Heart right ventricle (tissue), 16 donors: ENCODE measurements at regions not wholly inside any gene's neighbourhood (a gene's known extent, or its start where the extent isn't known, plus 50 kb on each side); places are given as distances from the start of the nearest gene placed in this dataset.

Experiments
- ATAC-seq, 8 donors: fragments of 200-7000 bp; cut with Tn5 transposase; one replicate each; pipeline ENCODE4 v1.9.1; 2020; ENCODE audit warnings: mild to moderate bottlenecking in 8 of 8, moderate library complexity in 8 of 8, moderate number of reproducible peaks in 1 of 8
- DNase-seq, 2 donors: peaks; one replicate each; pipeline ENCODE4 v3.0.0-alpha.2; 2020
- H3K27ac ChIP-seq, 10 donors: fragments of 200-600 bp; sonication (generic) in 2 of 10; one replicate each; pipeline versions ENCODE4 v1.5.0 to v1.8.0; 2020 to 2022; ENCODE audit warnings: mild to moderate bottlenecking in 3 of 10
- H3K27me3 ChIP-seq, 7 donors: fragments of 200-600 bp; one replicate each; pipeline ENCODE4 v1.8.0; 2021 to 2022; ENCODE audit warnings: mild to moderate bottlenecking in 2 of 7
- H3K36me3 ChIP-seq, 9 donors: fragments of 200-600 bp; sonication (generic) in 1 of 9; one replicate each; pipeline versions ENCODE4 v1.5.0 to v1.8.0; 2020 to 2022; ENCODE audit warnings: mild to moderate bottlenecking in 2 of 9
- H3K4me1 ChIP-seq, 9 donors: fragments of 200-600 bp; sonication (generic) in 1 of 9; one replicate each; pipeline versions ENCODE4 v1.5.0 to v1.8.0; 2020 to 2022; ENCODE audit warnings: mild to moderate bottlenecking in 4 of 9
- H3K4me3 ChIP-seq, 10 donors: fragments of 200-600 bp; sonication (generic) in 2 of 10; one replicate each; pipeline versions ENCODE4 v1.5.0 to v1.8.0; 2020 to 2022; ENCODE audit warnings: mild to moderate bottlenecking in 7 of 10, moderate library complexity in 2 of 10
- H3K9me3 ChIP-seq, 11 donors: fragments of 200-600 bp in 10 of 11; sonication (generic) in 2 of 11; one replicate each; pipeline versions ENCODE4 v1.5.0 to v1.8.0; 2013 to 2022; ENCODE audit warnings: mild to moderate bottlenecking in 2 of 11, control low read depth in 1 of 11, moderate library complexity in 1 of 11
- WGBS, 2 donors: extraction: QIAGEN DNeasy Blood & Tissue Kit; methylation state at CpG; one replicate each; pipeline ENCODE4 v1.1.7; 2013; ENCODE audit warnings: inconsistent platforms in 1 of 2; 5-methylcytosine and 5-hydroxymethylcytosine counted together
- intact Hi-C, 10 donors: fragments of 100-400 bp; cut with DNase I; formaldehyde crosslinking; loops; one replicate each; pipeline versions ENCODE4 v1.11.1 to v1.14.2; 2022
- TF ChIP-seq, protein P1 (sequence below), 9 donors: fragments of 200-600 bp; sonication (generic) in 2 of 9; IDR thresholded peaks; one replicate each; pipeline versions ENCODE4 v1.5.0 to v1.8.0; 2021 to 2022; ENCODE audit warnings: antibody characterized with exemption in 9 of 9, mild to moderate bottlenecking in 5 of 9, moderate library complexity in 1 of 9
- donor health status: Arrhythmogenic right ventricular cardiomyopathy.
- donor health status: ischemic (EF 13 %, LVEDD 7.1; RV severe dilation, severe dysfunction).
- donor health status: healthy with polysubstance abuse.
- donor health status: DM: no; HTN: yes; CAD: no.
- donor health status: DM: no; HTN: no; CAD: no.
- donor health status: ischemic (EF 25% LVEDD 6.9; RV normal size, moderate dysfunction).
- donor health status: ischemic (EF 25% LVEDD 5.7; RV mildly dilated, moderate dysfunction).
- donor health status: healthy.
- donor health status: DM: yes; HTN: yes; CAD: no.
- donor health status: Ischemic cardiomyopathy.
- donor health status: ischemic (EF 35%, LVEDD 5.7; RV mildly dilated, moderate dysfunction).
- donor health status: nonischemic (EF 11% LVEDD 7.7; RV severe dilation, severe dysfunction).
- donor health status: DM: yes; HTN: yes; CAD: no.
- donor health status: PGD.
- donor health status: ischemic (EF 29% LVEDD 5.4; RV normal size, mild dysfunction).
- donor health status: nonischemic (EF 23%, LVEDD 6.1; RV moderate dilation, normal function).

DNA sequence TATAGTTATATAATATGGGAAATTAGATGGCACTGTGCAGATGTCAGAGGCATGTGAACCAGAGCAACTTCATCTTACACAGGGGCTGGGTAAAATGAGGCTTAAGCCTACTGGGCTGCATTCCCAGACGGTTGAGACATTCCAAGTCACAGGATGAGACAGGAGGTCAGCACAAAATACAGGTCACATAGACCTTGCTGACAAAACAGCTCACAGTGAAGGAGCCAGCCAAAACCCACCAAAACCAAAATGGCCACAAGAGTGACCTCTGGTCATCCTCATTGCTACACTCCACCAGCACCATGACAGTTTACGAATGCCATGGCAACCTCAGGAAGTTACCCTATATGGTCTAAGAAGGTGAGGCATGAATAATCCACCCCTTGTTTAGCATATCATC lies 479.4 kb downstream of the TLR4 start:
- WGBS, 2 donors = 78 to 91% methylated on average over 2 of the region's 2 CpGs
- intact Hi-C loops = no loop called here
- H3K9me3 ChIP-seq = peaks cover 0 to 4% (median 0%) of the 10 kb centered on the region in 11 donors
- no peaks in the 10 kb centered on the region for H3K4me1 ChIP-seq
- no peak overlapping the region for H3K4me3 ChIP-seq
- ATAC-seq (no peak), DNase-seq (no peak)
- H3K27ac ChIP-seq = no peak overlapping the region
- TF ChIP-seq, protein P1, sequence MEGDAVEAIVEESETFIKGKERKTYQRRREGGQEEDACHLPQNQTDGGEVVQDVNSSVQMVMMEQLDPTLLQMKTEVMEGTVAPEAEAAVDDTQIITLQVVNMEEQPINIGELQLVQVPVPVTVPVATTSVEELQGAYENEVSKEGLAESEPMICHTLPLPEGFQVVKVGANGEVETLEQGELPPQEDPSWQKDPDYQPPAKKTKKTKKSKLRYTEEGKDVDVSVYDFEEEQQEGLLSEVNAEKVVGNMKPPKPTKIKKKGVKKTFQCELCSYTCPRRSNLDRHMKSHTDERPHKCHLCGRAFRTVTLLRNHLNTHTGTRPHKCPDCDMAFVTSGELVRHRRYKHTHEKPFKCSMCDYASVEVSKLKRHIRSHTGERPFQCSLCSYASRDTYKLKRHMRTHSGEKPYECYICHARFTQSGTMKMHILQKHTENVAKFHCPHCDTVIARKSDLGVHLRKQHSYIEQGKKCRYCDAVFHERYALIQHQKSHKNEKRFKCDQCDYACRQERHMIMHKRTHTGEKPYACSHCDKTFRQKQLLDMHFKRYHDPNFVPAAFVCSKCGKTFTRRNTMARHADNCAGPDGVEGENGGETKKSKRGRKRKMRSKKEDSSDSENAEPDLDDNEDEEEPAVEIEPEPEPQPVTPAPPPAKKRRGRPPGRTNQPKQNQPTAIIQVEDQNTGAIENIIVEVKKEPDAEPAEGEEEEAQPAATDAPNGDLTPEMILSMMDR (IDR thresholded peaks at IDR 0.05) = no peak
- H3K36me3 ChIP-seq = no peaks in the 10 kb centered on the region
- H3K27me3 ChIP-seq = peaks cover 0 to 6% (median 0%) of the 10 kb centered on the region in 7 donors

DNA sequence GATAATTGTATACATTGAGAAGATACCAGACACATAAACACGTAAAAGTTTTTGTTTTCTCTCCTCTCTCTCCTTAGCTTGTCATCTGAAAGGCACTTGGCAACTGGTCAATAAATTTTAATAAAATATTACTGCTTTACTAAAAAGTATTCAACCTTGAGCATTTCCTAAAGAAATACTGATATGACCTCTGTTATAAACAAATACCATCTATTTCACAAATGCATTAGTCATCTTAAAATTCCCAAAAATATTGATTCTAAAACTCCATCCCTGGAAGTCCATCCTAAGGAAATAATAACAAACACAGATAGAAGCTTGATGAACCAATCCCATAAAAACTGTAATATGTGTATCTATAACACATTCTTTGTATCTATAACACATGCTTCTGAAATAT lies 483.2 kb downstream of the TLR4 start:
- Histone ChIP-seq H3K27me3 (peaks cover 0 to 6% (median 0%) of the 10 kb centered on the region in 7 donors), H3K36me3 (no peaks in the 10 kb centered on the region), H3K27ac (no peak overlapping the region), H3K4me3 (no peak overlapping the region), H3K4me1 (no peaks in the 10 kb centered on the region), H3K9me3 (peaks cover 0 to 1% (median 0%) of the 10 kb centered on the region in 11 donors)
- no peak for ATAC-seq
- TF ChIP-seq, protein P1 (IDR thresholded peaks at IDR 0.05) = no peak
- WGBS, 2 donors = 69 to 76% methylated on average over 1 of the region's 1 CpG
- intact Hi-C loops = no loop called here
- no peak for DNase-seq

DNA sequence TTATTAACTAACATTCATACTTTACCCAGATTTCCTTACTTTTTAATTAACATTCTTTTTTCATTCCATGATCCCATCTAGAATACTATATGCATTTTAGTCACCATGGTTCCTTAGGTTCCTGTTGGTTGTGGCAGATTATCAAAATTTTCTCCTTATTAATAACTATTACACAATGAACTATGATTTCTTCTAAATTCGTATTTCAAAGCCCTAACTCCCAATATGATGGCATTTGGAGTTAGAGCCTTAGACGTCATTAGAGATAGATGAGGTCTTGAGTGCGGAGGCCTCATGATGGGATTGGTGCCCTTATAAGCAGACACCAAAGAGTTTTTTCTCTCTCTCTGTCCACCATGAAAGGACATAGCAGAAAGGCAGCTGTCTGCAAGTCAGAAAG lies 485.4 kb downstream of the TLR4 start:
- Histone ChIP-seq H3K4me1 (no peaks in the 10 kb centered on the region), H3K9me3 (peaks cover 0 to 13% (median 0%) of the 10 kb centered on the region in 11 donors), H3K4me3 (no peak overlapping the region), H3K36me3 (no peaks in the 10 kb centered on the region), H3K27me3 (no peaks in the 10 kb centered on the region), H3K27ac (no peak overlapping the region)
- DNase-seq (no peak), ATAC-seq (no peak)
- intact Hi-C loops = no loop called here
- WGBS, 2 donors = 81 to 85% methylated on average over 3 of the region's 3 CpGs
- TF ChIP-seq, protein P1 (IDR thresholded peaks at IDR 0.05) = no peak

DNA sequence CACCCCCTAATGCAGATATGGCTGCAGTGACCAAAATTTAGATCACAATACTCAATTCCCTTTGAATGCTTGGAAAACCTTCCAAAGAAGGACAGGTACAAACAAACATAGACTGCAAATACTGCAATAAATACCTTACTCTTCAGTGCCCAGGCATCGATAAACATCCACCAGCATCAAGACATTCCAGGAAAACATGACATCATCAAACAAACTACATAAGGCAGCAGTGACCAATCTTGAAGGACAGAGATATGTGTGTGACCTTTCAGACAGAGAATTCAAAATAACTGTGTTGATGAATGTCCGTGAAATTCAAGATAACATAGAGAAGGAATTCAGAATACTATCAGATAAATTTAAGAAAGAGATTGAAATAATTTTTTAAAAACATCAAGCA lies 488.6 kb downstream of the TLR4 start:
- Histone ChIP-seq H3K27me3 (no peaks in the 10 kb centered on the region), H3K36me3 (no peaks in the 10 kb centered on the region), H3K27ac (no peak overlapping the region), H3K4me3 (no peak overlapping the region), H3K4me1 (no peaks in the 10 kb centered on the region), H3K9me3 (peaks cover 0 to 26% (median 0%) of the 10 kb centered on the region in 11 donors)
- WGBS, 2 donors = 69 to 80% methylated on average over 2 of the region's 2 CpGs
- no peak for DNase-seq
- ATAC-seq = no peak
- intact Hi-C loops = no loop called here
- TF ChIP-seq, protein P1 (IDR thresholded peaks at IDR 0.05) = no peak
